Heart left ventricle (tissue), 13 donors: ENCODE measurements at regions not wholly inside any gene's neighbourhood (a gene's known extent, or its start where the extent isn't known, plus 50 kb on each side); places are given as distances from the start of the nearest gene placed in this dataset.

Experiments used
- CTCF ChIP-seq, 12 donors: fragments of 200-600 bp; sonication (generic) in 4 of 12; IDR thresholded peaks; one replicate each; pipeline versions ENCODE4 v1.5.0 to v1.8.0; 2018 to 2022; ENCODE audit warnings: antibody characterized with exemption in 12 of 12, mild to moderate bottlenecking in 5 of 12
- POLR2A ChIP-seq, 2 donors: fragments of 450-650 bp; IDR thresholded peaks; one replicate each; pipeline ENCODE4 v1.6.1; 2017; ENCODE audit warnings: antibody characterized with exemption in 2 of 2, mild to moderate bottlenecking in 2 of 2, moderate library complexity in 2 of 2
- donor health status: ischemic (EF 13 %, LVEDD 7.1; RV severe dilation, severe dysfunction).
- donor health status: DM: no; HTN: yes; CAD: no.
- donor health status: DM: no; HTN: no; CAD: no.
- donor health status: ischemic (EF 25% LVEDD 6.9; RV normal size, moderate dysfunction).
- donor health status: ischemic (EF 25% LVEDD 5.7; RV mildly dilated, moderate dysfunction).
- donor health status: ischemic (EF 35%, LVEDD 5.7; RV mildly dilated, moderate dysfunction).
- donor health status: nonischemic (EF 11% LVEDD 7.7; RV severe dilation, severe dysfunction).
- donor health status: DM: yes; HTN: yes; CAD: no.
- donor health status: PGD.
- donor health status: ischemic (EF 29% LVEDD 5.4; RV normal size, mild dysfunction).
- donor health status: nonischemic (EF 23%, LVEDD 6.1; RV moderate dilation, normal function).

- TF ChIP-seq CTCF (IDR thresholded peaks at IDR 0.05) = no peak
- no peak for TF ChIP-seq POLR2A (IDR thresholded peaks at IDR 0.05)
Measured at GRCh38 chr1:199696225-199696624, 331.3 kb upstream of the NR5A2 start.
